ENCODE measurements at regions not wholly inside any gene's neighbourhood (a gene's known extent, or its start where the extent isn't known, plus 50 kb on each side); places are given as distances from the start of the nearest gene placed in this dataset.

GRCh38 chr7:25857376-25858067, 294.5 kb upstream of the NFE2L3 start:
- peaks cover 5 to 21% of the 10 kb centered on the region in 2 donors for H3K27me3 ChIP-seq
- H3K27ac ChIP-seq: peak overlapping the region; percentile 85
- peak in 1 of 2 donors; percentile 73 for DNase-seq
- H3K4me3 ChIP-seq: peak overlapping the region; percentile 56 to 62
- intact Hi-C loops (cut with DNase I; ENCODE audit: low total_unique reads): loop anchor here (2.0 to 5.0 kb wide), 2 partner anchors 345 to 1311 kb away; partner anchors contain the start of genes CBX3 and HNRNPA2B1
- peaks cover 1 to 31% (median 10%) of the 10 kb centered on the region in 4 donors for H3K4me1 ChIP-seq
- no peaks in the 10 kb centered on the region for H3K9me3 ChIP-seq
- H3K36me3 ChIP-seq: no peaks in the 10 kb centered on the region
- TF ChIP-seq CTCF (IDR thresholded peaks at IDR 0.05): no peak

DNA sequence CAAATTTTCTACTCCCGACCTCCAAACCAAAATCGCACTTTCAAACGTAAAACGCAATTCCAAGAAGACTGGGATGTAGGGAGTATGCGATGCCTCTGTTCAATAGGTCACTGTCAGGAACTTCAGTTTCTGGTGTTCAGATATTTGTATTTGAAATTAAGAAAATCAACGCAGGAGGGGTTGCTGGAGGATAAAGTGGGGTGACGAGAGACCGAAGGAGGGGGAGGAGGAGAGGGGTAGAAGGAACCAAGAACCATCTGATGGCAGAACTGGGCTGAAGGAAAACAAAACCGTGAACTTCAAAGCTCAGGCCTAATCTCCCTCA, 293.8 kb upstream of the NFE2L3 start:
- DNase-seq: no peak
- Histone ChIP-seq H3K27ac (no peak overlapping the region), H3K9me3 (no peaks in the 10 kb centered on the region), H3K27me3 (peaks cover 7 to 28% of the 10 kb centered on the region in 2 donors), H3K4me3 (no peak overlapping the region), H3K36me3 (no peaks in the 10 kb centered on the region), H3K4me1 (peaks cover 0 to 25% (median 10%) of the 10 kb centered on the region in 4 donors)
- no peak for TF ChIP-seq CTCF (IDR thresholded peaks at IDR 0.05)
- intact Hi-C loops (cut with DNase I; ENCODE audit: low total_unique reads): loop anchor here (5.0 kb wide), 1 partner anchor 344 kb away; the partner anchor contains the start of genes CBX3 and HNRNPA2B1

GRCh38 chr7:25858525-25859411, 293.2 kb upstream of the NFE2L3 start:
- H3K4me1 ChIP-seq: peaks cover 0 to 19% (median 9%) of the 10 kb centered on the region in 4 donors
- no peaks in the 10 kb centered on the region for H3K36me3 ChIP-seq
- no peak overlapping the region for H3K4me3 ChIP-seq
- no peaks in the 10 kb centered on the region for H3K9me3 ChIP-seq
- intact Hi-C loops (cut with DNase I; ENCODE audit: low total_unique reads): loop anchor here (5.0 kb wide), 1 partner anchor 344 kb away; the partner anchor contains the start of genes CBX3 and HNRNPA2B1
- no peak overlapping the region for H3K27ac ChIP-seq
- DNase-seq: no peak
- no peak for TF ChIP-seq CTCF (IDR thresholded peaks at IDR 0.05)
- peaks cover 7 to 34% of the 10 kb centered on the region in 2 donors for H3K27me3 ChIP-seq

- Histone ChIP-seq H3K4me3 (no peak overlapping the region), H3K36me3 (no peaks in the 10 kb centered on the region), H3K27me3 (peaks cover 7 to 42% of the 10 kb centered on the region in 2 donors), H3K27ac (no peak overlapping the region), H3K4me1 (peaks cover 0 to 13% (median 7%) of the 10 kb centered on the region in 4 donors), H3K9me3 (no peaks in the 10 kb centered on the region)
- intact Hi-C loops (cut with DNase I; ENCODE audit: low total_unique reads): loop anchor here (5.0 to 10.0 kb wide), 3 partner anchors 343 to 1235 kb away; partner anchors contain the start of genes CBX3, HNRNPA2B1, HOXA1 and SKAP2
- TF ChIP-seq CTCF (IDR thresholded peaks at IDR 0.05): no peak
- DNase-seq: no peak
These were observed 292.4 kb upstream of the NFE2L3 start for GRCh38 chr7:25859412-25860274.
